Germinal center (tissue), 1 donor: ENCODE measurements at regions not wholly inside any gene's neighbourhood (a gene's known extent, or its start where the extent isn't known, plus 50 kb on each side); places are given as distances from the start of the nearest gene placed in this dataset.
"Not testable (repeated sequence)": the region's sequence is repeated elsewhere in the genome, so short reads cannot be mapped to it uniquely, and the experiment has no call there.

Experiments used
- DNase-seq: peaks from one replicate; pipeline ENCODE4 v3.0.0; 2012; ENCODE audit warnings: mixed read lengths, low spot score

DNA sequence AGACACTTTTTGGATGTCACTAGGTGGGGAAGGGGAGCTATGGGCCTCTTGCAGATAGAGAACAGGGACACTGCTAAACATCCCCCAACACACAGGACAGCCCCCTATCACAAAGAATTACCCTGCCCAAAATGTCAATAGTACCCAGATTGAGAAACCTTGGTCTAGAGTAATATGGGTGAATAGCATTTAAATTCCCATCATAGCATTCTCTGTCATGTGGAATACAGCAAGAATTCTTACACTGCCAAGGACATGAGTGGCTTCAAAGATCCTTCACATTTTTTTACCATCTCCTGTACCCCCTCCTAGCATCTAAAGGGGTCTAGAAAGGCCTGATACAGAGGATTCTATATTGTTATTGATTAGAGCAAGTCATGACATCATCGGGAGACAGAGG lies 83.1 kb upstream of the SSTR4 start:
- no peak for DNase-seq

GRCh38 chr20:22954661-22955060 lies 80.5 kb upstream of the SSTR4 start:
- DNase-seq: no peak

- DNase-seq: no peak
These were observed 76.7 kb upstream of the SSTR4 start for GRCh38 chr20:22958390-22958789.

DNA sequence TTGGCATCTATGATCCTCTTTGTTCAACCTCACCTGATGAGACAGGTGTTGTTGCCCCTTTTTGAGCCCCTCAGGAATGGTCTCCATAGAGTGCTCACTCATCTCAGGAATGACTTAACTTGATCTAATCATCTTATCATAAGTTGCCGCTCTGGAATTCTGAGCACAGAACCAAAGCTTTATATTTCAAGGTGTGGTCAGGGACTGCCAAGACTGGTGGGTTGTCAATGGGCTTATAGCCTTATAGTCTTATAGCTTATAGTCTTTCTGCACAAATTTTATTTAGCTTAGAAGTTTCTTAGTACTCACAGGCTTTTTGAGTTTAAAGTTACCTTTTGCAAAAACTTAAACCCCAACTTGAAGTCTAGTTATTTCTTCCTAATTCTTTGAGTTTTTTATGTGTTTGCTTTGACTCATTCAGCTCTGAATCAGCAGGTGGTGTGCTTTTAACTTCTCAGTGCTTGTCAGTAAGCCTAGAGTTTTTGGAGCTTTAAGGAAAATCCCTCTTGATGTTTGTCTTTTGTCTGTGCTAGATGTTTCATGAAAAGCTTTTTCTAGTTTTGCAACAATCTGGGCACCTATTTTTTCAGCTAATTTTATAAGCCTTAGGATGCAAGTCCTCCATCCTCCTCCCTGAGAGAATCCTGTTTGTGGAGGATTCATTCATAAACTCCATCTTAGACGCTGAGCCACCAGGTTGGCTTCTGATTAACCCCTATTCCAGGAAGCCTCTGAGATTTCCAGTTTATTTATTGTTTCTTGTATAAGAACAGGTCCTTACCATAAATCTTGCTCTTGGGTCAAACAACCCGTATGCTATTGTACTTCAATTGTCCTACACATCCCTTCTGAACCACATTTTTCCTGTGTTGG lies 72.3 kb upstream of the SSTR4 start:
- no peak for DNase-seq

DNA sequence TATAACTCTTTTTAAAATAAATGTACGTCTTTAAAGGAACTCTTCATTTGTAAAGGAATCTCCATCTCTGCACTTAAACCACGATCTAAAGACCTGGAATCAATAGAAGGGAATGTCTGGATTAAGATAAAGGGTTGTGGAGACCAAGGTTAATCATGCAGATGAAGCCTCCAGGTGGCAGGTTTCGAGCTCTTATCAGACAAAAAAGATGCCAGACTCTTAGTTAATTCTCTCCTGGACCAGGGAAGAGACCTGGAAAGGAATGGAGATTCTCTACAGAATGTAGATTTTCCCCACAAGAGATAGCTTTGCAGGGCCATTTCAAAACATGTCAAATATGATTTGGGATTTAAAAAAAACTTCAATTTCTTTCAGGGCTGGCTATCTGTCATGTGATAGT lies 71.5 kb upstream of the SSTR4 start:
- DNase-seq: no peak

- no peak for DNase-seq
These were observed 68.2 kb upstream of the SSTR4 start for GRCh38 chr20:22966787-22967464.

- not testable (repeated sequence) for DNase-seq
These were observed 67.4 kb upstream of the SSTR4 start for GRCh38 chr20:22967706-22968105.

GRCh38 chr20:22969031-22969430 lies 66.1 kb upstream of the SSTR4 start:
- DNase-seq: not testable (repeated sequence)

- not testable (repeated sequence) for DNase-seq
These were observed 64.0 kb upstream of the SSTR4 start for GRCh38 chr20:22971077-22971476.

GRCh38 chr20:22974354-22974753 lies 60.8 kb upstream of the SSTR4 start:
- peak; percentile 13 for DNase-seq

DNA sequence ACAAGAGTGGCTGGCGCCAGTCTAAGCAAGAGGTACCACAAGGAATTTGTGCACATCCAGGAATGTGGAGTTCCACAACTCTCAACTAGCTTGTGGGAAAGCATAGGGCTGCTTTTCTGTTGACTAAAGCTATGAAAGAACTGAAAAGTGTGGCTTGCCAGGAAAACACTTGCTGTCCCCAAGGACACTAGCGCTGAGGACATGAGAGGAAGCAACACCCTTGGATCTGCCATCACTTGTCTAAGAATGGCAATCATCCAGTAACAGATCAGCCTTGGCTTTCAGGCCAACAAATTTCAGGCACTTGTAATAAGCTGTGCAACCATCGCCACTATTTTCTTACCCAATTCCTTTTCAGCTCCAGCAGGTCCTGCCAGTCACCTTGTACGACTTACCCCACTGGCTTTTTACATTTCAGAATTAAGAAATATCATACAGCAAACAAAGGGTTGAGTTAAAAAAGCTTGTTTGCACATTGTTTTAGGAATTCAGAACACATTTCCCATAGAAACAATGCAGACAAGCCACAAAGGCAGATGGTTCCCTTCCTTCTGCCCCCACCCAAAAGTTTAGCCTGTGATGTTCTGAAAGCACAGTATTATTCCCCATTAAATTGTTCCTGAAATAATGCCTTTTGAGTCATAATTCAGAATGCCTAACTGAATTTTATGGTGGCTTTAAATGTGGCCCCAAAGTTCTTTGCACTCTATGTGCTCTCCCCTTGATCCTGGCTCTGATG lies 57.9 kb upstream of the SSTR4 start:
- DNase-seq: no peak

GRCh38 chr20:22984008-22984407 lies 51.1 kb upstream of the SSTR4 start:
- no peak for DNase-seq

- no peak for DNase-seq
These were observed 50.5 kb upstream of the SSTR4 start for GRCh38 chr20:22984606-22985005.

DNA sequence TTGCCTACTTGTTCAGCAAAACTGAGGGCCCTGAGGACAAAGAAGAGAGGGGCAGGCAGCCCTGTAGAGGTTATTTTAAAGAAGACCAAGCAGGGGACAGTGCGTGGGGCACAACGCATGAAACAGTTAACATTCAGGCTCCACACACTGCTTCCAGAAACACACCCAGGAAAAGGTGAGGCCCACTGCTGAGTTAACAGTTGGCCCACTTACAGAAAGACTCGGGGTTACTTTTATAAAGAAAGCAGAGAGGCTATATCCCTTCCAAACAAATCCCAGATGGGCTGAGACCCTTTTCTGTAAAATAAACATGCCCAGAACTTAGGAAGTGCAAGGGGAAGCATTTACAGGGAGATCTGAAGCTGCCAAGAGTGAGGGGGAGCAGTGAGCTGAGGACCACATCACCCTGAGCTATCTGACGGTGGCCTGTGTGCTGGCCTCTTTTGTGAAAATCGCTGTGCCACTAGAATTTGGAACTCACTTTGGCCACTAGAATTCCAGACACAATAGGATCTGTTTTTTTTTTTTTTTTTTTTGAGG lies 49.8 kb upstream of the SSTR4 start:
- no peak for DNase-seq
